ENCODE measurements at regions not wholly inside any gene's neighbourhood (a gene's known extent, or its start where the extent isn't known, plus 50 kb on each side); places are given as distances from the start of the nearest gene placed in this dataset.
"Not testable (repeated sequence)": the region's sequence is repeated elsewhere in the genome, so short reads cannot be mapped to it uniquely, and the experiment has no call there.

GRCh38 chr5:101461455-101461854, 558.4 kb upstream of the ST8SIA4 start:
- no peaks in the 10 kb centered on the region for H3K27me3 ChIP-seq (replicated peaks; ENCODE audit: insufficient read depth)
- no peak overlapping the region for H3K4me3 ChIP-seq
- no peaks in the 10 kb centered on the region for H3K36me3 ChIP-seq
- no peaks in the 10 kb centered on the region for H3K9me3 ChIP-seq
- no peak for ATAC-seq (ENCODE audit: insufficient number of reproducible peaks, low FRiP score, low read depth)
- no peaks in the 10 kb centered on the region for H3K4me1 ChIP-seq (ENCODE audit: control insufficient read depth in 1 of 2, low read depth in 2 of 2)
- TF ChIP-seq, protein P1, sequence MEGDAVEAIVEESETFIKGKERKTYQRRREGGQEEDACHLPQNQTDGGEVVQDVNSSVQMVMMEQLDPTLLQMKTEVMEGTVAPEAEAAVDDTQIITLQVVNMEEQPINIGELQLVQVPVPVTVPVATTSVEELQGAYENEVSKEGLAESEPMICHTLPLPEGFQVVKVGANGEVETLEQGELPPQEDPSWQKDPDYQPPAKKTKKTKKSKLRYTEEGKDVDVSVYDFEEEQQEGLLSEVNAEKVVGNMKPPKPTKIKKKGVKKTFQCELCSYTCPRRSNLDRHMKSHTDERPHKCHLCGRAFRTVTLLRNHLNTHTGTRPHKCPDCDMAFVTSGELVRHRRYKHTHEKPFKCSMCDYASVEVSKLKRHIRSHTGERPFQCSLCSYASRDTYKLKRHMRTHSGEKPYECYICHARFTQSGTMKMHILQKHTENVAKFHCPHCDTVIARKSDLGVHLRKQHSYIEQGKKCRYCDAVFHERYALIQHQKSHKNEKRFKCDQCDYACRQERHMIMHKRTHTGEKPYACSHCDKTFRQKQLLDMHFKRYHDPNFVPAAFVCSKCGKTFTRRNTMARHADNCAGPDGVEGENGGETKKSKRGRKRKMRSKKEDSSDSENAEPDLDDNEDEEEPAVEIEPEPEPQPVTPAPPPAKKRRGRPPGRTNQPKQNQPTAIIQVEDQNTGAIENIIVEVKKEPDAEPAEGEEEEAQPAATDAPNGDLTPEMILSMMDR (IDR thresholded peaks at IDR 0.05): no peak
- no peak for DNase-seq (ENCODE audit: low spot score)
- H3K27ac ChIP-seq: no peak overlapping the region

- Histone ChIP-seq H3K27me3 (replicated peaks; ENCODE audit: insufficient read depth) (no peaks in the 10 kb centered on the region), H3K9me3 (no peaks in the 10 kb centered on the region), H3K27ac (no peak overlapping the region), H3K4me3 (no peak overlapping the region), H3K36me3 (no peaks in the 10 kb centered on the region), H3K4me1 (ENCODE audit: control insufficient read depth in 1 of 2, low read depth in 2 of 2) (no peaks in the 10 kb centered on the region)
- TF ChIP-seq, protein P1 (IDR thresholded peaks at IDR 0.05): no peak
- ATAC-seq (ENCODE audit: insufficient number of reproducible peaks, low FRiP score, low read depth) (no peak), DNase-seq (ENCODE audit: low spot score) (no peak)
Observed at GRCh38 chr5:101458587-101458986, 555.5 kb upstream of the ST8SIA4 start.

- Histone ChIP-seq H3K36me3 (no peaks in the 10 kb centered on the region), H3K27ac (no peak overlapping the region), H3K9me3 (no peaks in the 10 kb centered on the region), H3K4me3 (no peak overlapping the region), H3K4me1 (ENCODE audit: control insufficient read depth in 1 of 2, low read depth in 2 of 2) (no peaks in the 10 kb centered on the region), H3K27me3 (replicated peaks; ENCODE audit: insufficient read depth) (no peaks in the 10 kb centered on the region)
- TF ChIP-seq, protein P1 (IDR thresholded peaks at IDR 0.05): no peak
- DNase-seq (ENCODE audit: low spot score) (no peak), ATAC-seq (ENCODE audit: insufficient number of reproducible peaks, low FRiP score, low read depth) (no peak)
Observed at GRCh38 chr5:101455851-101456250, 552.8 kb upstream of the ST8SIA4 start.

DNA sequence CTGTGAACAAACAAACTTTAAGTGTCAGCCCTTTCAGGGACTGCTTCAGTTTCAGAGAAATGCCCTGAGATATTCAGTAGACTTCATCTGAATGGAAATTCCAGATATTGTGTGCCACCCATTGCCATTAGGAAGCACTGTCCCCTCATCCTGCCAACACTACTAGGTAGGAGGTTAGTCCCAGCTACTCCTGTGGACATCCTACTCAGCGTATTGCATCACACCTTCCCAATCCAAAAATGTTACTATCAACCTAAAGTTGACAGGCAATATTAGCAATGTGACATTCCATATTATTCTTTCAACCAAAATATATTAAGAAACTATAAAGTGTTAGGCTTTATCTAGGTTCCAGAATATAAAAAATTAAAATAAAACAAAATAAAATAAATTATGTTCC, 552.0 kb upstream of the ST8SIA4 start:
- ATAC-seq (ENCODE audit: insufficient number of reproducible peaks, low FRiP score, low read depth): no peak
- no peak for DNase-seq (ENCODE audit: low spot score)
- TF ChIP-seq, protein P1 (IDR thresholded peaks at IDR 0.05): no peak

DNA sequence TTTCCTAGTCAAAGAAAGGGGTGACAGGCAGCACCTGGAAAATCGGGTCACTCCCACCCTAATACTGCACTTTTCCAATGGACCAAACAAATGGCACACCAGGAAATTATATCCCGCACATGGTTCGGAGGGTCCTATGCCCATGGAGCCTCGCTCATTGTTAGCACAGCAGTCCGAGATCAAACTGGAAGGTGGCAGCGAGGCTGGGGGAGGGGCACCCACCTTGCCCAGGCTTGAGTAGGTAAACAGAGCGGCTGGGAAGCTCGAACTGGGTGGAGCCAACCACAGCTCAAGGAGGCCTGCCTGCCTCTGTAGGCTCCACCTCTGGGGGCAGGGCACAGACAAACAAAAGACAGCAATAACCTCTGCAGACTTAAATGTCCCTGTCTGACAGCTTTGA, 539.2 kb upstream of the ST8SIA4 start:
- DNase-seq (ENCODE audit: low spot score); H3K4me1 ChIP-seq (ENCODE audit: control insufficient read depth in 1 of 2, low read depth in 2 of 2); ATAC-seq (ENCODE audit: insufficient number of reproducible peaks, low FRiP score, low read depth); H3K9me3 ChIP-seq; H3K4me3 ChIP-seq; H3K36me3 ChIP-seq; H3K27ac ChIP-seq; H3K27me3 ChIP-seq (replicated peaks; ENCODE audit: insufficient read depth): not testable (repeated sequence)

More for the DNA sequence above, 552.0 kb upstream of the ST8SIA4 start:
- Histone ChIP-seq H3K4me3 (no peak overlapping the region), H3K9me3 (no peaks in the 10 kb centered on the region), H3K27me3 (replicated peaks; ENCODE audit: insufficient read depth) (no peaks in the 10 kb centered on the region), H3K27ac (no peak overlapping the region), H3K36me3 (no peaks in the 10 kb centered on the region), H3K4me1 (ENCODE audit: control insufficient read depth in 1 of 2, low read depth in 2 of 2) (no peaks in the 10 kb centered on the region)

GRCh38 chr5:101440173-101440572, 537.1 kb upstream of the ST8SIA4 start:
- Histone ChIP-seq H3K27me3 (replicated peaks; ENCODE audit: insufficient read depth) (no peaks in the 10 kb centered on the region), H3K4me1 (ENCODE audit: control insufficient read depth in 1 of 2, low read depth in 2 of 2) (no peaks in the 10 kb centered on the region), H3K4me3 (no peak overlapping the region), H3K27ac (no peak overlapping the region), H3K36me3 (no peaks in the 10 kb centered on the region), H3K9me3 (no peaks in the 10 kb centered on the region)
- TF ChIP-seq, protein P1 (IDR thresholded peaks at IDR 0.05): no peak
- ATAC-seq (ENCODE audit: insufficient number of reproducible peaks, low FRiP score, low read depth) (no peak), DNase-seq (ENCODE audit: low spot score) (no peak)

Data from thoracic aorta (tissue), 2 donors.